Chondrocyte (in vitro differentiated cells): ENCODE measurements at regions not wholly inside any gene's neighbourhood (a gene's known extent, or its start where the extent isn't known, plus 50 kb on each side); places are given as distances from the start of the nearest gene placed in this dataset.

Source experiments
- DNase-seq: peaks from one replicate; pipeline ENCODE4 v3.0.0; 2021; ENCODE audit warnings: mixed read lengths, low spot score
- H3K27ac Mint-ChIP-seq: one replicate; pipeline ENCODE4 v1.8.0; 2021; ENCODE audit warnings: mild to moderate bottlenecking, moderate library complexity, mixed read lengths; ENCODE audit not compliant: unreplicated experiment
- H3K27me3 Mint-ChIP-seq: 2 replicates; pipeline ENCODE4 v1.8.0; 2021; ENCODE audit warnings: low read depth, mixed read lengths
- H3K36me3 Mint-ChIP-seq: 2 replicates; pipeline ENCODE4 v1.8.0; 2021; ENCODE audit warnings: low read depth, mixed read lengths
- H3K4me1 Mint-ChIP-seq: 2 replicates; pipeline ENCODE4 v1.8.0; 2021; ENCODE audit warnings: low read depth, mild to moderate bottlenecking, mixed read lengths
- H3K4me3 Mint-ChIP-seq: one replicate; pipeline ENCODE4 v1.8.0; 2021; ENCODE audit warnings: mild to moderate bottlenecking, moderate library complexity, mixed read lengths; ENCODE audit not compliant: unreplicated experiment
- H3K9me3 Mint-ChIP-seq: 2 replicates; pipeline ENCODE4 v1.8.0; 2021; ENCODE audit warnings: low read depth, mixed read lengths
- CTCF ChIP-seq: fragments of 200-600 bp; sonication (generic); IDR thresholded peaks from 2 replicates; pipeline ENCODE4 v1.5.0; 2021; ENCODE audit warnings: antibody characterized with exemption, mild to moderate bottlenecking, moderate library complexity

GRCh38 chr5:52620315-52620714 lies 167.4 kb upstream of the ITGA1 start:
- TF ChIP-seq CTCF, result no peak
- Mint-ChIP-seq H3K9me3 (peaks cover 3% of the 10 kb centered on the region), H3K36me3 (no peaks in the 10 kb centered on the region), H3K27me3 (peaks cover 32% of the 10 kb centered on the region), H3K4me1 (no peaks in the 10 kb centered on the region), H3K4me3 (no peak overlapping the region), H3K27ac (no peak overlapping the region)
- no peak for DNase-seq

- no peaks in the 10 kb centered on the region for H3K36me3 Mint-ChIP-seq
- H3K27ac Mint-ChIP-seq, result no peak overlapping the region
- no peak for DNase-seq
- H3K4me3 Mint-ChIP-seq, result no peak overlapping the region
- no peaks in the 10 kb centered on the region for H3K4me1 Mint-ChIP-seq
- H3K9me3 Mint-ChIP-seq, result peaks cover 3% of the 10 kb centered on the region
- TF ChIP-seq CTCF, result no peak
- H3K27me3 Mint-ChIP-seq, result peaks cover 45% of the 10 kb centered on the region
Observed at GRCh38 chr5:52623291-52623690, 164.4 kb upstream of the ITGA1 start.

GRCh38 chr5:52624291-52624690 lies 163.4 kb upstream of the ITGA1 start:
- peaks cover 41% of the 10 kb centered on the region for H3K27me3 Mint-ChIP-seq
- no peak for TF ChIP-seq CTCF
- H3K4me1 Mint-ChIP-seq, result no peaks in the 10 kb centered on the region
- no peak overlapping the region for H3K27ac Mint-ChIP-seq
- H3K36me3 Mint-ChIP-seq, result no peaks in the 10 kb centered on the region
- H3K9me3 Mint-ChIP-seq, result peaks cover 3% of the 10 kb centered on the region
- H3K4me3 Mint-ChIP-seq, result no peak overlapping the region
- no peak for DNase-seq

GRCh38 chr5:52626312-52626711 lies 161.4 kb upstream of the ITGA1 start:
- DNase-seq, result no peak
- TF ChIP-seq CTCF, result no peak
- no peak overlapping the region for H3K27ac Mint-ChIP-seq
- peaks cover 3% of the 10 kb centered on the region for H3K9me3 Mint-ChIP-seq
- no peaks in the 10 kb centered on the region for H3K4me1 Mint-ChIP-seq
- no peak overlapping the region for H3K4me3 Mint-ChIP-seq
- H3K36me3 Mint-ChIP-seq, result no peaks in the 10 kb centered on the region
- peaks cover 44% of the 10 kb centered on the region for H3K27me3 Mint-ChIP-seq

GRCh38 chr5:52627740-52628139 lies 160.0 kb upstream of the ITGA1 start:
- DNase-seq, result no peak

More at GRCh38 chr5:52627740-52628139, 160.0 kb upstream of the ITGA1 start:
- Mint-ChIP-seq H3K27ac (no peak overlapping the region), H3K9me3 (peaks cover 3% of the 10 kb centered on the region), H3K36me3 (no peaks in the 10 kb centered on the region), H3K27me3 (peaks cover 40% of the 10 kb centered on the region), H3K4me1 (no peaks in the 10 kb centered on the region), H3K4me3 (no peak overlapping the region)
- TF ChIP-seq CTCF, result no peak
